DMS153 treated with DMSO at 0.1 percent for 48 hours (cell line): ENCODE measurements at regions not wholly inside any gene's neighbourhood (a gene's known extent, or its start where the extent isn't known, plus 50 kb on each side); places are given as distances from the start of the nearest gene placed in this dataset.
"Not testable (repeated sequence)": the region's sequence is repeated elsewhere in the genome, so short reads cannot be mapped to it uniquely, and the experiment has no call there.

Experiments used
- DNase-seq: peaks from one replicate; lab custom pipeline; 2025; ENCODE audit not compliant: unreplicated experiment; lab: John Stamatoyannopoulos, UW

GRCh38 chr2:156915332-156915731, 342.2 kb upstream of the GALNT5 start:
- DNase-seq, result no peak

GRCh38 chr2:156918410-156918809, 339.1 kb upstream of the GALNT5 start:
- no peak for DNase-seq

- DNase-seq, result no peak
These were observed 327.1 kb upstream of the GALNT5 start for GRCh38 chr2:156930423-156930822.

GRCh38 chr2:156933645-156934225, 323.8 kb upstream of the GALNT5 start:
- no peak for DNase-seq

- DNase-seq, result peak; percentile 51
These were observed 321.9 kb upstream of the GALNT5 start for GRCh38 chr2:156935616-156936015.

- DNase-seq, result no peak
These were observed 320.1 kb upstream of the GALNT5 start for GRCh38 chr2:156937430-156937829.

GRCh38 chr2:156944871-156945270, 312.6 kb upstream of the GALNT5 start:
- no peak for DNase-seq

GRCh38 chr2:156947261-156947660, 310.2 kb upstream of the GALNT5 start:
- no peak for DNase-seq

- DNase-seq, result no peak
These were observed 301.8 kb upstream of the GALNT5 start for GRCh38 chr2:156955701-156956100.

- no peak for DNase-seq
These were observed 301.3 kb upstream of the GALNT5 start for GRCh38 chr2:156956161-156956560.

- no peak for DNase-seq
These were observed 299.1 kb upstream of the GALNT5 start for GRCh38 chr2:156958374-156958773.

- no peak for DNase-seq
These were observed 298.0 kb upstream of the GALNT5 start for GRCh38 chr2:156959481-156959880.

- no peak for DNase-seq
These were observed 274.9 kb upstream of the GALNT5 start for GRCh38 chr2:156982615-156983014.

GRCh38 chr2:156986339-156986988, 271.0 kb upstream of the GALNT5 start:
- DNase-seq, result no peak

- peak; percentile 55 for DNase-seq
These were observed 257.8 kb upstream of the GALNT5 start for GRCh38 chr2:156999661-157000060.

- no peak for DNase-seq
These were observed 252.7 kb upstream of the GALNT5 start for GRCh38 chr2:157004789-157005188.

- DNase-seq, result no peak
These were observed 242.4 kb upstream of the GALNT5 start for GRCh38 chr2:157015015-157015575.

GRCh38 chr2:157023264-157023663, 234.2 kb upstream of the GALNT5 start:
- not testable (repeated sequence) for DNase-seq

GRCh38 chr2:157024129-157024528, 233.4 kb upstream of the GALNT5 start:
- DNase-seq, result no peak

GRCh38 chr2:157032017-157032416, 225.5 kb upstream of the GALNT5 start:
- DNase-seq, result no peak

- no peak for DNase-seq
These were observed 220.8 kb upstream of the GALNT5 start for GRCh38 chr2:157036726-157037125.

GRCh38 chr2:157043786-157044185, 213.7 kb upstream of the GALNT5 start:
- DNase-seq, result no peak

GRCh38 chr2:157046396-157046795, 211.1 kb upstream of the GALNT5 start:
- no peak for DNase-seq
